ENCODE measurements at regions not wholly inside any gene's neighbourhood (a gene's known extent, or its start where the extent isn't known, plus 50 kb on each side); places are given as distances from the start of the nearest gene placed in this dataset.

DNA sequence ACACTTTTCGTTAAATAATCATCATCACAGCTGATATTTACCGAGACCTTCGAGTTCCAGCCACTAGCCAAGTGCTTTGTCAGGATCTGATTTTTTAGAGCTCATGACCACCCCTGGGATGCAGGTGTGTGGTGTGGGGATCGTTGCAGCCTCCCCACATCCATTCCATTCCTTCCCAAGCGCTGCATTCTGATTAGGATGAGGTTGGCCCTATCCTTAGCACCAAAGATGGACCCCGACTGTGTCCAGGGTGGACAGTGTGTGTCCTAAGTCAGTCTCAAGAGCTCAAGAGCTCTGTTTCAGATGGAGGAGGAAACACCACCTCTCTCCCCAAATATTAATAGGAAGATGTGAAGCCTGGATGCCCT, 74.1 kb downstream of the PSMG1 start:
- Histone ChIP-seq H3K4me1 (replicated peaks) (no peaks in the 10 kb centered on the region), H3K36me3 (no peaks in the 10 kb centered on the region), H3K4me3 (no peak overlapping the region), H3K27me3 (replicated peaks; ENCODE audit: insufficient read depth) (no peaks in the 10 kb centered on the region), H3K9me3 (no peaks in the 10 kb centered on the region), H3K27ac (no peak overlapping the region)
- TF ChIP-seq, protein P1, sequence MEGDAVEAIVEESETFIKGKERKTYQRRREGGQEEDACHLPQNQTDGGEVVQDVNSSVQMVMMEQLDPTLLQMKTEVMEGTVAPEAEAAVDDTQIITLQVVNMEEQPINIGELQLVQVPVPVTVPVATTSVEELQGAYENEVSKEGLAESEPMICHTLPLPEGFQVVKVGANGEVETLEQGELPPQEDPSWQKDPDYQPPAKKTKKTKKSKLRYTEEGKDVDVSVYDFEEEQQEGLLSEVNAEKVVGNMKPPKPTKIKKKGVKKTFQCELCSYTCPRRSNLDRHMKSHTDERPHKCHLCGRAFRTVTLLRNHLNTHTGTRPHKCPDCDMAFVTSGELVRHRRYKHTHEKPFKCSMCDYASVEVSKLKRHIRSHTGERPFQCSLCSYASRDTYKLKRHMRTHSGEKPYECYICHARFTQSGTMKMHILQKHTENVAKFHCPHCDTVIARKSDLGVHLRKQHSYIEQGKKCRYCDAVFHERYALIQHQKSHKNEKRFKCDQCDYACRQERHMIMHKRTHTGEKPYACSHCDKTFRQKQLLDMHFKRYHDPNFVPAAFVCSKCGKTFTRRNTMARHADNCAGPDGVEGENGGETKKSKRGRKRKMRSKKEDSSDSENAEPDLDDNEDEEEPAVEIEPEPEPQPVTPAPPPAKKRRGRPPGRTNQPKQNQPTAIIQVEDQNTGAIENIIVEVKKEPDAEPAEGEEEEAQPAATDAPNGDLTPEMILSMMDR (IDR thresholded peaks at IDR 0.05), result no peak
- TF ChIP-seq POLR2AphosphoS5 (IDR thresholded peaks at IDR 0.05) (no peak), POLR2A (IDR thresholded peaks at IDR 0.05) (no peak)
- 94% methylated on average over 6 of the region's 6 CpGs for WGBS
- intact Hi-C loops (cut with DNase I), result no loop called here
- no peak for DNase-seq (ENCODE audit: low spot score)

DNA sequence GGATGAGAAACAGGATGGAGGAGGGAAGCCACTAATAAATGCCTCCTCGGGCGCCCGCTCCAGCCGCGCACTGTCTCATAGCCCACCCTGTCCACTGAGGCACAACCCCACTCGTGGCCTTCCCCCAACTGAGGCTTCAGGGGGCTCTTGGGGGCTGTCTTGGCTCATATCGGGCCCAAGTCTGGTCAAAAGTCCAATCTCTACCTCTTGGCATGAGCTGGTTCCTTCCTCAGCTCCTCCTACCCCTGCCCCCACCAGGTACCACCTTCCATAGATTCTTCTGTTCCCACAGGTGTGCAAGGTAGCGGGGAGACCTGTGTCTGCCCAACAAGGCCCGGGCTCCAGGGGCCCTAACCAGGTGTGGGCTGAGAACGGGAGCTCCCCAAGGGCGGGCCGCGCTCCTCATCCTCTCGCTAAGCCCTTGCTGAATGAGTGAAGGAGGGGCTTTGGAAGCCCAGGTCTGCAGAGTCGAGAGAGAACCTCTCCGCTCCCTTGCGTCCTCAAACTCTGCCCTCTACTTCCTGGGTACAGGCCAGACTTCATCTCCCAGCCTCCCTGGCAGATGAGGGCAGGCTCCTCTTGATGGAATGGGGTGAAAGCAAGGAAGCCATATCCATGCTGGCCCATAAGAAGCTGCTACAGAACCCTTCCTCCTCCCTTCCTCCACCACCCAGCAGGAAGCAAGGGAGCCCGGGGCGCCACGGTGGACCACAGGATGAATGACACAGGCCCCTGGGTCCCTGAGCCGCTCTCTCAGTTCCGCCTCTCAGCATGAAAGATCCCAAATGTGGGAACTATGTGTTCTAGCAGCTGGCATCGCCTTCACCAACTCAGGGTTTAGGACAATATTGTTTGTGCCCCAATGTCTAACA, 74.7 kb downstream of the PSMG1 start:
- DNase-seq (ENCODE audit: low spot score), result no peak
- intact Hi-C loops (cut with DNase I), result no loop called here

DNA sequence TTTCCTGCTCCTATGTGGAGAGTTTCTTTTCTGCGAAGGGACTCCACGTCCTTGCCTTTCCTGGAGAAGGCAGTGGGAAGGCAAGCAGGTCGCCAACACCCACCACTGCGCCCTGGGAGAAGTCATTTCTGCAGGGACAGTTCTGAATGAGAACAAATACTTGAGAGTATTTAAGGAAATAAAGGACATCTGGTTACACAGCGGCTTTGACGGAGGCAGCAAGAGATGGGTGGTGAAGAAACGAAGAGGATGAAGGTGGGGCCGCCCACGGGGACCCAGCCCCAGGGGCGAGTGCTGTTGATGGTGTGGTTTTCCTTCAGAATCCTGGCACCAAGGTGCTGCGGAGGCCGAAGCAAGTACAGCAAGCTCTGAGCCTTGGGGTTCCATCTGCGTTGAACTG, 75.5 kb downstream of the PSMG1 start:
- TF ChIP-seq POLR2A (IDR thresholded peaks at IDR 0.05) (no peak), POLR2AphosphoS5 (IDR thresholded peaks at IDR 0.05) (no peak)
- TF ChIP-seq, protein P1 (IDR thresholded peaks at IDR 0.05), result no peak
- H3K36me3 ChIP-seq, result no peaks in the 10 kb centered on the region
- no peak overlapping the region for H3K4me3 ChIP-seq
- H3K4me1 ChIP-seq (replicated peaks), result no peaks in the 10 kb centered on the region
- DNase-seq (ENCODE audit: low spot score), result no peak
- 96% methylated on average over 13 of the region's 13 CpGs for WGBS
- no peaks in the 10 kb centered on the region for H3K27me3 ChIP-seq (replicated peaks; ENCODE audit: insufficient read depth)
- no peak overlapping the region for H3K27ac ChIP-seq
- intact Hi-C loops (cut with DNase I), result no loop called here
- no peaks in the 10 kb centered on the region for H3K9me3 ChIP-seq

More for the DNA sequence above, 74.7 kb downstream of the PSMG1 start:
- H3K4me3 ChIP-seq, result no peak overlapping the region
- H3K4me1 ChIP-seq (replicated peaks), result no peaks in the 10 kb centered on the region
- no peak for TF ChIP-seq POLR2A (IDR thresholded peaks at IDR 0.05)
- TF ChIP-seq POLR2AphosphoS5 (IDR thresholded peaks at IDR 0.05), result no peak
- TF ChIP-seq, protein P1 (IDR thresholded peaks at IDR 0.05), result no peak
- WGBS, result 95% methylated on average over 23 of the region's 23 CpGs
- H3K36me3 ChIP-seq, result no peaks in the 10 kb centered on the region
- H3K9me3 ChIP-seq, result no peaks in the 10 kb centered on the region
- no peak overlapping the region for H3K27ac ChIP-seq
- H3K27me3 ChIP-seq (replicated peaks; ENCODE audit: insufficient read depth), result no peaks in the 10 kb centered on the region

DNA sequence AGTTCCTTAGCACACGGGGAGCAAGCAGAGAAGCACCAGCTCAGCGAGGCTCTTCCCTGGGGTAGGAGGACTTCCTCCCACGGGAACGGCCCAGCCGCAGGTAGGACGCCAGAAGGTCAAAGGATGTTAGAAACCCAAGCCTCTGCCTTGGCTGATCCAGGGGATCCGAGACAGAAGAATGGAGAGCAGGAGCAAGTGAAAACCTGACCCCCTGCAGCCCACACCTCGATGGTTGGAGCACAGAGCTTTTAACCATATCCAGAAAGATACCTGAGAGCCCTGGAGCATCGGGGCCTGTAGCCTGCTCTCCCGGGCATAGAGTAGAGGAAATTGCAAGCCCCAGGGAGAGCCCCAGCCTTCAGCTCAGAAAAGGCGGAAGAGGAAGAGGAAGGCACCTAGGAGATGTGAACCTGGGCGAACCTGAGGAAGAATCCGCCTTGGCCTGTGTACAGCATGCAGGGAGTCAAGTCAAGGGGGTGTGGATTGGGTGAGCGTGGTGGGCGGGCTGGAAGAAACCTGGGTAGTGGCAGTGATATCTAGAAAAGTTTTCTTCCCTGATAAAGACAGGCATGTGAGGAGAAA, 76.3 kb downstream of the PSMG1 start:
- no peaks in the 10 kb centered on the region for H3K36me3 ChIP-seq
- intact Hi-C loops (cut with DNase I), result no loop called here
- no peaks in the 10 kb centered on the region for H3K27me3 ChIP-seq (replicated peaks; ENCODE audit: insufficient read depth)
- WGBS, result 80% methylated on average over 15 of the region's 15 CpGs
- TF ChIP-seq, protein P1 (IDR thresholded peaks at IDR 0.05), result no peak
- TF ChIP-seq POLR2AphosphoS5 (IDR thresholded peaks at IDR 0.05) (no peak), POLR2A (IDR thresholded peaks at IDR 0.05) (no peak)
- H3K4me3 ChIP-seq, result no peak overlapping the region
- H3K4me1 ChIP-seq (replicated peaks), result no peaks in the 10 kb centered on the region
- H3K9me3 ChIP-seq, result no peaks in the 10 kb centered on the region
- no peak overlapping the region for H3K27ac ChIP-seq
- no peak for DNase-seq (ENCODE audit: low spot score)

DNA sequence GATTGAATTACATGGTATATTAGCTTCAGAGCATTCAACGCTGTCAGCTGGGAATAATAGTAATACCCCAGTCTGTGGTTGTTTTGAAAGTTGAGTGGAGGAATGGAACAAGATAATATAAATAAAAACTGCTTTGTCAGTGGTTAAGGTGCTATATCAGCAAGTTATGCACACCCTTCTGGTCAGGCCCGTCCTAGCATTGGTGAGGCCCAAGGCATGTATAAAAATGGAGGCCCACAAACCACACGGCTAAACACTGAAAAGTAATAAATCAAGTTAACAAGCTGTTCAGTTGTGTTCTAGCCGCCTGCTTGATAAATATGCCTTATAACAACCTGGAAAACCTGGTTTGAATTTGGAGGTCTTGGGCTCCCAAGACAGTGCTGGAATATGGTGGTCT, 77.4 kb downstream of the PSMG1 start:
- no peak for DNase-seq (ENCODE audit: low spot score)
- no peak overlapping the region for H3K4me3 ChIP-seq
- no peaks in the 10 kb centered on the region for H3K4me1 ChIP-seq (replicated peaks)
- no peak for TF ChIP-seq POLR2AphosphoS5 (IDR thresholded peaks at IDR 0.05)
- TF ChIP-seq, protein P1 (IDR thresholded peaks at IDR 0.05), result peak in 1 of 4 experiments; percentile 13
- peak overlapping the region in 1 of 2 donors; percentile 7 for H3K27ac ChIP-seq
- H3K27me3 ChIP-seq (replicated peaks; ENCODE audit: insufficient read depth), result no peaks in the 10 kb centered on the region
- intact Hi-C loops (cut with DNase I), result no loop called here
- no peaks in the 10 kb centered on the region for H3K9me3 ChIP-seq
- no peaks in the 10 kb centered on the region for H3K36me3 ChIP-seq
- 42% methylated on average over 4 of the region's 4 CpGs for WGBS

Measured in prostate gland (tissue), 2 donors.